Ishikawa (cell line): ENCODE measurements at regions not wholly inside any gene's neighbourhood (a gene's known extent, or its start where the extent isn't known, plus 50 kb on each side); places are given as distances from the start of the nearest gene placed in this dataset.

Experiments
- CEBPB ChIP-seq: IDR thresholded peaks from 2 replicates; pipeline ENCODE4 v1.6.1; 2012
- CREB1 ChIP-seq: IDR thresholded peaks from 2 replicates; pipeline ENCODE4 v1.6.1; 2012; ENCODE audit warnings: low read depth
- EGR1 ChIP-seq: IDR thresholded peaks from 2 replicates; pipeline ENCODE4 v1.6.1; 2012
- EP300 ChIP-seq: IDR thresholded peaks from 2 replicates; pipeline ENCODE4 v1.6.1; 2012; ENCODE audit warnings: borderline replicate concordance
- FOXM1 ChIP-seq: IDR thresholded peaks from 2 replicates; pipeline ENCODE4 v1.6.1; 2012; ENCODE audit warnings: low read depth, borderline replicate concordance
- MAX ChIP-seq: IDR thresholded peaks from 2 replicates; pipeline ENCODE4 v1.6.1; 2012
- NFIC ChIP-seq: IDR thresholded peaks from 2 replicates; pipeline ENCODE4 v1.6.1; 2012
- RAD21 ChIP-seq: IDR thresholded peaks from 2 replicates; pipeline ENCODE4 v1.6.1; 2012; ENCODE audit warnings: low read depth
- REST ChIP-seq: IDR thresholded peaks from 2 replicates; pipeline ENCODE4 v1.6.1; 2012; ENCODE audit warnings: low read depth, mild to moderate bottlenecking
- TAF1 ChIP-seq: IDR thresholded peaks from 2 replicates; pipeline ENCODE4 v1.6.1; 2012; ENCODE audit warnings: low read depth, mild to moderate bottlenecking
- TCF12 ChIP-seq: IDR thresholded peaks from 2 replicates; pipeline ENCODE4 v1.6.1; 2012; ENCODE audit warnings: low read depth
- TEAD4 ChIP-seq: IDR thresholded peaks from 2 replicates; pipeline ENCODE4 v1.6.1; 2012
- USF1 ChIP-seq: IDR thresholded peaks from 2 replicates; pipeline ENCODE4 v1.6.1; 2012
- YY1 ChIP-seq: IDR thresholded peaks from 2 replicates; pipeline ENCODE4 v1.6.1; 2012; ENCODE audit warnings: low read depth
- ZBTB7A ChIP-seq: IDR thresholded peaks from 2 replicates; pipeline ENCODE4 v1.6.1; 2012; ENCODE audit warnings: low read depth

- no peak for TF ChIP-seq MAX
- no peak for TF ChIP-seq USF1
- no peak for TF ChIP-seq CEBPB
- TF ChIP-seq EGR1 = no peak
- TF ChIP-seq RAD21 = no peak
- no peak for TF ChIP-seq YY1
- no peak for TF ChIP-seq ZBTB7A
- TF ChIP-seq EP300 = no peak
- no peak for TF ChIP-seq TEAD4
- no peak for TF ChIP-seq CREB1
- no peak for TF ChIP-seq NFIC
Measured at GRCh38 chr2:34998741-34999140, 1356.8 kb upstream of the CRIM1 start.

- TF ChIP-seq TAF1 (no peak), ZBTB7A (no peak), MAX (no peak), EP300 (no peak), TCF12 (no peak), YY1 (no peak), NFIC (no peak), FOXM1 (no peak), RAD21 (no peak), EGR1 (no peak), REST (no peak), CREB1 (no peak), CEBPB (no peak), USF1 (no peak), TEAD4 (no peak)
Measured at GRCh38 chr2:34997779-34998178, 1357.8 kb upstream of the CRIM1 start.

DNA sequence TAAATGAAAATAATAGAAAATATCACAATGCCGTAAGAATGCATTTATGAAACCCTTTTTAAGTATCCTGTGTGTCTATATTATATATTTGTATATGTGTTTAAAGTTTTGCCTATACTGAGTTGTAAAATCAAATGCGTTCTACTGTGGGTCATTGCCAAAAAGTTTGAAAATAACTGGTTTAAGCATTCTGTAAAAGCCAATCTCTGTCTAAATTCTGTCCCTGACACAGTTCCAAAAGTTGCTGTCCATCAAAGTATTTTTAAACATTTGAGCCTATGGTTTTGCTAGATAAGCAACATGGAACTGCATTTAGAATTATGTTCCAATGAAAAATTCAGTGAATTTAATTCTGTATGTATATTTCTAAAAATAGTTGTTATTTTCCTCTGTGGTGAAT is 1360.4 kb upstream of the CRIM1 start:
- no peak for TF ChIP-seq TAF1

- TF ChIP-seq EGR1 (no peak), ZBTB7A (no peak), TEAD4 (no peak), REST (no peak), CREB1 (no peak)
Measured at GRCh38 chr2:34991508-34992274, 1363.9 kb upstream of the CRIM1 start.

GRCh38 chr2:34985474-34985873 is 1370.1 kb upstream of the CRIM1 start:
- no peak for TF ChIP-seq FOXM1
- no peak for TF ChIP-seq USF1
- TF ChIP-seq MAX = no peak
- TF ChIP-seq CREB1 = no peak
- no peak for TF ChIP-seq RAD21
- no peak for TF ChIP-seq NFIC
- no peak for TF ChIP-seq ZBTB7A
- TF ChIP-seq CEBPB = no peak
- TF ChIP-seq YY1 = no peak
- TF ChIP-seq TCF12 = no peak
- no peak for TF ChIP-seq TAF1
- TF ChIP-seq TEAD4 = no peak
- no peak for TF ChIP-seq REST
- TF ChIP-seq EGR1 = no peak
- no peak for TF ChIP-seq EP300
